H9 (cell line): ENCODE measurements at regions not wholly inside any gene's neighbourhood (a gene's known extent, or its start where the extent isn't known, plus 50 kb on each side); places are given as distances from the start of the nearest gene placed in this dataset.
A peak's percentile ranks its signal among the peaks of the same experiment; 100 is the strongest.

ENCODE experiments used
- DNase-seq: peaks from one replicate; pipeline ENCODE4 v3.0.0-alpha.2; 2017
- H2AFZ ChIP-seq: one replicate; pipeline ENCODE4 v1.6.1; 2013; ENCODE audit warnings: mild to moderate bottlenecking, low read length, control low read depth, moderate library complexity
- H2AK5ac ChIP-seq: 2 replicates; pipeline ENCODE4 v1.6.1; 2013; ENCODE audit warnings: low read length, control low read depth, mixed read lengths; ENCODE audit not compliant: insufficient read length
- H2BK120ac ChIP-seq: one replicate; pipeline ENCODE4 v1.6.1; 2013; ENCODE audit warnings: low read depth, mild to moderate bottlenecking, low read length, control low read depth, inconsistent platforms; ENCODE audit not compliant: poor library complexity, severe bottlenecking
- H2BK12ac ChIP-seq: 2 replicates; pipeline ENCODE4 v1.6.1; 2013; ENCODE audit warnings: low read length, control low read depth, mixed read lengths, low read depth; ENCODE audit not compliant: insufficient read length
- H2BK15ac ChIP-seq: 2 replicates; pipeline ENCODE4 v1.6.1; 2013; ENCODE audit warnings: low read depth, low read length, control low read depth
- H2BK20ac ChIP-seq: one replicate; pipeline ENCODE4 v1.6.1; 2013; ENCODE audit warnings: low read depth, mild to moderate bottlenecking, low read length, control low read depth, inconsistent platforms; ENCODE audit not compliant: poor library complexity, severe bottlenecking
- H2BK5ac ChIP-seq: 2 replicates; pipeline ENCODE4 v1.6.1; 2013; ENCODE audit warnings: low read length, control low read depth, mixed read lengths; ENCODE audit not compliant: insufficient read length
- H3K14ac ChIP-seq: 2 replicates; pipeline ENCODE4 v1.6.1; 2013; ENCODE audit warnings: low read length, control low read depth; ENCODE audit not compliant: insufficient read depth
- H3K18ac ChIP-seq: 2 replicates; pipeline ENCODE4 v1.6.1; 2013; ENCODE audit warnings: low read depth, mild to moderate bottlenecking, mixed read lengths, low read length, control low read depth; ENCODE audit not compliant: insufficient read length
- H3K23ac ChIP-seq: 2 replicates; pipeline ENCODE4 v1.6.1; 2013; ENCODE audit warnings: low read length, control low read depth, mixed read lengths, low read depth; ENCODE audit not compliant: insufficient read length
- H3K23me2 ChIP-seq: 2 replicates; pipeline ENCODE4 v1.6.1; 2013; ENCODE audit warnings: low read depth, mild to moderate bottlenecking, mixed read lengths, low read length, control low read depth; ENCODE audit not compliant: insufficient read length, poor library complexity, severe bottlenecking
- H3K27ac ChIP-seq: 2 replicates; pipeline ENCODE4 v1.5.1; 2013; ENCODE audit warnings: low read length, control low read depth, mixed read lengths, low read depth; ENCODE audit not compliant: insufficient read length
- H3K27me3 ChIP-seq: 2 replicates; pipeline ENCODE4 v1.6.1; 2013; ENCODE audit warnings: low read length, control low read depth, inconsistent platforms; ENCODE audit not compliant: insufficient read depth
- H3K4ac ChIP-seq: 2 replicates; pipeline ENCODE4 v1.6.1; 2013; ENCODE audit warnings: low read depth, mild to moderate bottlenecking, control low read depth, inconsistent platforms, low read length, moderate library complexity
- H3K4me1 ChIP-seq: 2 replicates; pipeline ENCODE4 v1.6.1; 2013; ENCODE audit warnings: low read length, control low read depth, inconsistent platforms; ENCODE audit not compliant: insufficient read depth
- H3K4me2 ChIP-seq: 2 replicates; pipeline ENCODE4 v1.6.1; 2013; ENCODE audit warnings: low read length, control low read depth, mixed read lengths; ENCODE audit not compliant: insufficient read length, insufficient read depth
- H3K56ac ChIP-seq: 2 replicates; pipeline ENCODE4 v1.6.1; 2013; ENCODE audit warnings: low read depth, mild to moderate bottlenecking, mixed read lengths, low read length, control low read depth; ENCODE audit not compliant: insufficient read length
- H3K79me1 ChIP-seq: 2 replicates; pipeline ENCODE4 v1.6.1; 2013; ENCODE audit warnings: low read depth, mild to moderate bottlenecking, moderate library complexity, low read length, control low read depth, inconsistent platforms; ENCODE audit not compliant: insufficient read depth, poor library complexity, severe bottlenecking
- H3K79me2 ChIP-seq: 2 replicates; pipeline ENCODE4 v1.6.1; 2013; ENCODE audit warnings: low read length, control low read depth, inconsistent platforms; ENCODE audit not compliant: insufficient read depth
- H3K9ac ChIP-seq: 2 replicates; pipeline ENCODE4 v1.6.1; 2013; ENCODE audit warnings: low read length, control low read depth, mixed read lengths; ENCODE audit not compliant: insufficient read length; ENCODE audit errors: extremely low read depth
- H3K9me3 ChIP-seq: one replicate; pipeline ENCODE4 v1.6.1; 2013; ENCODE audit warnings: low read depth, low read length, inconsistent platforms; ENCODE audit not compliant: control insufficient read depth
- H3T11ph ChIP-seq: one replicate; pipeline ENCODE4 v1.6.1; 2013; ENCODE audit warnings: mild to moderate bottlenecking, low read length, control low read depth, inconsistent platforms
- H4K20me1 ChIP-seq: one replicate; pipeline ENCODE4 v1.6.1; 2013; ENCODE audit not compliant: control insufficient read depth, insufficient read length, insufficient read depth
- H4K5ac ChIP-seq: 2 replicates; pipeline ENCODE4 v1.6.1; 2013; ENCODE audit warnings: low read depth, mild to moderate bottlenecking, mixed read lengths, low read length, control low read depth; ENCODE audit not compliant: insufficient read length
- H4K8ac ChIP-seq: replicated peaks from 2 replicates; pipeline ENCODE4 v1.6.1; 2013; ENCODE audit warnings: low read length, control low read depth, mixed read lengths, low read depth; ENCODE audit not compliant: insufficient read length
- H4K91ac ChIP-seq: 2 replicates; pipeline ENCODE4 v1.6.1; 2013; ENCODE audit warnings: low read depth, mild to moderate bottlenecking, moderate library complexity, mixed read lengths, low read length, control low read depth; ENCODE audit not compliant: insufficient read length
- H3K27ac Mint-ChIP-seq, 3 experiments: 2 replicates in 2 of 3; 3 replicates in 1 of 3; pipeline ENCODE4 v1.8.0; 2020 to 2021; ENCODE audit warnings: mixed read lengths in 3 of 3, mild to moderate bottlenecking in 1 of 3, moderate library complexity in 1 of 3
- H3K27me3 Mint-ChIP-seq: 2 replicates; pipeline ENCODE4 v1.8.0; 2021; ENCODE audit warnings: low read depth, mild to moderate bottlenecking, moderate library complexity, mixed read lengths
- H3K36me3 Mint-ChIP-seq, 3 experiments: 2 replicates in 2 of 3; 3 replicates in 1 of 3; pipeline ENCODE4 v1.8.0; 2020 to 2021; ENCODE audit warnings: low read depth in 3 of 3, mixed read lengths in 3 of 3; ENCODE audit not compliant: insufficient read depth in 1 of 3
- H3K4me1 Mint-ChIP-seq, 2 experiments: 2 replicates each; pipeline ENCODE4 v1.8.0; 2020; ENCODE audit warnings: mixed read lengths in 2 of 2
- H3K4me3 Mint-ChIP-seq, 2 experiments: 2 replicates in 1 of 2; 3 replicates in 1 of 2; pipeline ENCODE4 v1.8.0; 2020 to 2021; ENCODE audit warnings: mild to moderate bottlenecking in 2 of 2, mixed read lengths in 2 of 2, moderate library complexity in 1 of 2
- H3K9me3 Mint-ChIP-seq, 2 experiments: 2 replicates in 1 of 2; 3 replicates in 1 of 2; pipeline ENCODE4 v1.8.0; 2020; ENCODE audit warnings: mild to moderate bottlenecking in 2 of 2, mixed read lengths in 2 of 2, moderate library complexity in 1 of 2
- WGBS: extraction: QIAGEN DNeasy Blood & Tissue Kit; methylation state at CpG from one replicate; pipeline ENCODE4 v1.1.7; 2013; ENCODE audit warnings: missing lambda C conversion rate, low lambda C conversion rate, mixed read lengths; ENCODE audit not compliant: insufficient read length; ENCODE audit errors: extremely low coverage; 5-methylcytosine and 5-hydroxymethylcytosine counted together
- TF ChIP-seq, protein P1 (sequence below): fragments of 200-600 bp; sonication (generic); conservative IDR thresholded peaks from 3 replicates; pipeline ENCODE4 v1.8.0; 2021; ENCODE audit warnings: antibody characterized with exemption, mild to moderate bottlenecking

DNA sequence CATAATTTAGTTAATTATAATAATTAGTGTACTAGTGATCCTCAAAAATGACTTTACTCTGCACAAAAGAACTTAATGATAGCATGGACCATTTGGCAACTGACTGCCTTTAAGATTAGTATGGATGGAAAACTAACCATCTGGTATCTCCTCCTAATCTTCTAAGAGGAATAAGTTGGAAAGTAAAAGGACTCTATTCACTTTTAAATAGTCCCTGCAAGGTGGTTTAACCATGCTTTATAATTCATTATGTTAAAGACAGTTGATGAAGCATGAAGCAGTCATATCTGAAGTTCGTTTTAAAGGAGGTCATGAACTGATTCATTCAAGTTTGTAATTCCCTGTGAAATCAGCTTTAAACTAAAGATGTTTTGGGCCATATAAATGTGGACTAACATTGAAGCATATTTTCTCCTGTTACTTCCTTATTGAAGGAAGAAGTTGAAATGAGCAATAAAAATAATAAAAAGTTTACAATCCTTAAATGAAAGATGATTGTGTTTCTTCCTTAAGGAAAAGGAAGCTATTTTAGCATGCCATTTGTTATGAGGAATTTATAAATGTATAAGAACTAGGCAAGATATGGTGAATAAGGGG is 446.0 kb downstream of the XIRP2 start:
- no peak overlapping the region for H4K8ac ChIP-seq
- H2BK120ac ChIP-seq = no peak overlapping the region
- TF ChIP-seq, protein P1, sequence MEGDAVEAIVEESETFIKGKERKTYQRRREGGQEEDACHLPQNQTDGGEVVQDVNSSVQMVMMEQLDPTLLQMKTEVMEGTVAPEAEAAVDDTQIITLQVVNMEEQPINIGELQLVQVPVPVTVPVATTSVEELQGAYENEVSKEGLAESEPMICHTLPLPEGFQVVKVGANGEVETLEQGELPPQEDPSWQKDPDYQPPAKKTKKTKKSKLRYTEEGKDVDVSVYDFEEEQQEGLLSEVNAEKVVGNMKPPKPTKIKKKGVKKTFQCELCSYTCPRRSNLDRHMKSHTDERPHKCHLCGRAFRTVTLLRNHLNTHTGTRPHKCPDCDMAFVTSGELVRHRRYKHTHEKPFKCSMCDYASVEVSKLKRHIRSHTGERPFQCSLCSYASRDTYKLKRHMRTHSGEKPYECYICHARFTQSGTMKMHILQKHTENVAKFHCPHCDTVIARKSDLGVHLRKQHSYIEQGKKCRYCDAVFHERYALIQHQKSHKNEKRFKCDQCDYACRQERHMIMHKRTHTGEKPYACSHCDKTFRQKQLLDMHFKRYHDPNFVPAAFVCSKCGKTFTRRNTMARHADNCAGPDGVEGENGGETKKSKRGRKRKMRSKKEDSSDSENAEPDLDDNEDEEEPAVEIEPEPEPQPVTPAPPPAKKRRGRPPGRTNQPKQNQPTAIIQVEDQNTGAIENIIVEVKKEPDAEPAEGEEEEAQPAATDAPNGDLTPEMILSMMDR = no peak
- H3K9ac ChIP-seq = no peak overlapping the region
- H4K20me1 ChIP-seq = no peaks in the 10 kb centered on the region
- no peak overlapping the region for H2AK5ac ChIP-seq
- no peak overlapping the region for H3K4ac ChIP-seq
- H3T11ph ChIP-seq = no peak overlapping the region
- no peak overlapping the region for H3K14ac ChIP-seq
- no peak overlapping the region for H2BK12ac ChIP-seq
- no peak overlapping the region for H3K23ac ChIP-seq
- no peak overlapping the region for H2BK15ac ChIP-seq
- no peaks in the 10 kb centered on the region for H3K9me3 ChIP-seq
- H3K9me3 Mint-ChIP-seq = peaks cover 0 to 5% of the 10 kb centered on the region in 2 experiments; a peak in 2 of 5 replicates
- peak overlapping the region in 1 of 3 experiments; percentile 9; a peak in 2 of 7 replicates for H3K27ac Mint-ChIP-seq
- H3K4me3 Mint-ChIP-seq = peak overlapping the region; percentile 8 to 19; a peak in 2 of 5 replicates
- H3K27ac ChIP-seq = no peak overlapping the region
- H3K23me2 ChIP-seq = no peaks in the 10 kb centered on the region
- WGBS = no CpG with 5 or more reads among the region's 1 CpG
- no peak overlapping the region for H4K5ac ChIP-seq
- H3K79me2 ChIP-seq = peaks cover 8% of the 10 kb centered on the region; the same call in 1 of the 2 replicates
- no peak overlapping the region for H3K18ac ChIP-seq
- no peak for DNase-seq
- H2BK5ac ChIP-seq = no peak overlapping the region
- H3K4me2 ChIP-seq = no peak overlapping the region
- peaks cover 0 to 10% (median 9%) of the 10 kb centered on the region in 3 experiments; a peak in 4 of 7 replicates for H3K36me3 Mint-ChIP-seq
- no peaks in the 10 kb centered on the region for H3K79me1 ChIP-seq
- peaks cover 25% of the 10 kb centered on the region for H3K4me1 ChIP-seq
- H3K56ac ChIP-seq = no peak overlapping the region
- peaks cover 77 to 85% of the 10 kb centered on the region in 2 experiments for H3K4me1 Mint-ChIP-seq
- H2BK20ac ChIP-seq = no peak overlapping the region
- no peaks in the 10 kb centered on the region for H3K27me3 Mint-ChIP-seq
- no peak overlapping the region for H4K91ac ChIP-seq
- H3K27me3 ChIP-seq = no peaks in the 10 kb centered on the region
- H2AFZ ChIP-seq = no peak overlapping the region
